Tongue (tissue), 2 donors: ENCODE measurements at regions not wholly inside any gene's neighbourhood (a gene's known extent, or its start where the extent isn't known, plus 50 kb on each side); places are given as distances from the start of the nearest gene placed in this dataset. TPM values are rescaled to one million over a fixed set of nuclear protein-coding genes. Genes with fewer than 3 reads are reported as not detected.

ENCODE experiments used
- DNase-seq: peaks from one replicate; pipeline ENCODE4 v3.0.0-alpha.2; 2015
- small RNA-seq: library from RNA; depleted of rRNA; stranded (forward); fragments of <200 nt; gene quantifications from one replicate; pipeline ENCODE3, GENCODE V24; 2014; ENCODE audit warnings: low replicate concordance

GRCh38 chr7:131606346-131607290 lies 50.2 kb upstream of the PODXL start:
- no peak for DNase-seq

Small RNA genes lying in the stretch of these regions (small RNA-seq; reads per million reads assigned to genes)
- not detected for gene AC009518.3
